Activated CD4-positive, alpha-beta T cell treated with anti-CD3 and anti-CD28 coated beads, Interleukin-2, Interleukin-4, amounts not matched to agents 100 ng/mL and 50 ng/mL, durations not matched to agents 16 hours and 8 hours (primary cell): ENCODE measurements at regions not wholly inside any gene's neighbourhood (a gene's known extent, or its start where the extent isn't known, plus 50 kb on each side); places are given as distances from the start of the nearest gene placed in this dataset.
"Not testable (repeated sequence)": the region's sequence is repeated elsewhere in the genome, so short reads cannot be mapped to it uniquely, and the experiment has no call there.

Experiments
- DNase-seq: peaks from one replicate; pipeline ENCODE4 v3.0.0-alpha.2; 2020; ENCODE audit warnings: low spot score

- no peak for DNase-seq
Observed at GRCh38 chr2:236998236-236998635, 87.5 kb upstream of the COPS8 start.

- no peak for DNase-seq
Observed at GRCh38 chr2:236998758-236999157, 86.9 kb upstream of the COPS8 start.

- no peak for DNase-seq
Observed at GRCh38 chr2:237000481-237000880, 85.2 kb upstream of the COPS8 start.

- not testable (repeated sequence) for DNase-seq
Observed at GRCh38 chr2:237005341-237005740, 80.3 kb upstream of the COPS8 start.

GRCh38 chr2:237011206-237011795, 74.4 kb upstream of the COPS8 start:
- no peak for DNase-seq

- no peak for DNase-seq
Observed at GRCh38 chr2:237012004-237012403, 73.7 kb upstream of the COPS8 start.

- no peak for DNase-seq
Observed at GRCh38 chr2:237012577-237013267, 73.0 kb upstream of the COPS8 start.

- DNase-seq: no peak
Observed at GRCh38 chr2:237016121-237016915, 69.4 kb upstream of the COPS8 start.

- DNase-seq: no peak
Observed at GRCh38 chr2:237020090-237020489, 65.6 kb upstream of the COPS8 start.

GRCh38 chr2:237022533-237022932, 63.2 kb upstream of the COPS8 start:
- no peak for DNase-seq

GRCh38 chr2:237024255-237024654, 61.4 kb upstream of the COPS8 start:
- DNase-seq: no peak

- no peak for DNase-seq
Observed at GRCh38 chr2:237025090-237025865, 60.4 kb upstream of the COPS8 start.

- peak; percentile 22 for DNase-seq
Observed at GRCh38 chr2:237026981-237027711, 58.5 kb upstream of the COPS8 start.

- no peak for DNase-seq
Observed at GRCh38 chr2:237027712-237028029, 58.0 kb upstream of the COPS8 start.

GRCh38 chr2:237030382-237030781, 55.3 kb upstream of the COPS8 start:
- no peak for DNase-seq

GRCh38 chr2:237033536-237034060, 52.1 kb upstream of the COPS8 start:
- DNase-seq: no peak

- DNase-seq: no peak
Observed at GRCh38 chr2:237035781-237036475, 49.8 kb upstream of the COPS8 start.
